ENCODE measurements at regions not wholly inside any gene's neighbourhood (a gene's known extent, or its start where the extent isn't known, plus 50 kb on each side); places are given as distances from the start of the nearest gene placed in this dataset.
A peak's percentile ranks its signal among the peaks of the same experiment; 100 is the strongest.
"Not testable (repeated sequence)": the region's sequence is repeated elsewhere in the genome, so short reads cannot be mapped to it uniquely, and the experiment has no call there.

- DNase-seq: peak; percentile 2
These were observed 175.3 kb upstream of the SEMA3E start for GRCh38 chr7:83824214-83824613.

- DNase-seq: no peak
These were observed 172.9 kb upstream of the SEMA3E start for GRCh38 chr7:83821866-83822265.

- DNase-seq: no peak
These were observed 171.7 kb upstream of the SEMA3E start for GRCh38 chr7:83820641-83821040.

GRCh38 chr7:83819911-83820310 lies 171.0 kb upstream of the SEMA3E start:
- no peak for DNase-seq

GRCh38 chr7:83814480-83814879 lies 165.5 kb upstream of the SEMA3E start:
- no peak for DNase-seq

- not testable (repeated sequence) for DNase-seq
These were observed 163.6 kb upstream of the SEMA3E start for GRCh38 chr7:83812563-83812962.

- no peak for DNase-seq
These were observed 160.0 kb upstream of the SEMA3E start for GRCh38 chr7:83808982-83809381.

- no peak for DNase-seq
These were observed 158.8 kb upstream of the SEMA3E start for GRCh38 chr7:83807774-83808173.

- no peak for DNase-seq
These were observed 157.6 kb upstream of the SEMA3E start for GRCh38 chr7:83806538-83806937.

GRCh38 chr7:83799333-83799732 lies 150.4 kb upstream of the SEMA3E start:
- DNase-seq: no peak

- no peak for DNase-seq
These were observed 149.6 kb upstream of the SEMA3E start for GRCh38 chr7:83798489-83798888.

- DNase-seq: no peak
These were observed 147.8 kb upstream of the SEMA3E start for GRCh38 chr7:83796760-83797159.

- no peak for DNase-seq
These were observed 145.9 kb upstream of the SEMA3E start for GRCh38 chr7:83794829-83795228.

GRCh38 chr7:83793558-83793957 lies 144.6 kb upstream of the SEMA3E start:
- no peak for DNase-seq

GRCh38 chr7:83791737-83792136 lies 142.8 kb upstream of the SEMA3E start:
- no peak for DNase-seq

GRCh38 chr7:83786858-83787257 lies 137.9 kb upstream of the SEMA3E start:
- DNase-seq: no peak

- no peak for DNase-seq
These were observed 133.7 kb upstream of the SEMA3E start for GRCh38 chr7:83782628-83783027.

- DNase-seq: no peak
These were observed 129.1 kb upstream of the SEMA3E start for GRCh38 chr7:83778073-83778443.

GRCh38 chr7:83777406-83778072 lies 128.6 kb upstream of the SEMA3E start:
- no peak for DNase-seq

GRCh38 chr7:83769407-83769806 lies 120.5 kb upstream of the SEMA3E start:
- DNase-seq: no peak

GRCh38 chr7:83751217-83751616 lies 102.3 kb upstream of the SEMA3E start:
- peak; percentile 3 for DNase-seq

- no peak for DNase-seq
These were observed 100.6 kb upstream of the SEMA3E start for GRCh38 chr7:83749495-83749894.

- no peak for DNase-seq
These were observed 90.6 kb upstream of the SEMA3E start for GRCh38 chr7:83739527-83739926.

- DNase-seq: no peak
These were observed 89.4 kb upstream of the SEMA3E start for GRCh38 chr7:83738291-83738835.

- DNase-seq: no peak
These were observed 83.4 kb upstream of the SEMA3E start for GRCh38 chr7:83732305-83732704.
